WERI-Rb-1 (cell line): ENCODE measurements at regions not wholly inside any gene's neighbourhood (a gene's known extent, or its start where the extent isn't known, plus 50 kb on each side); places are given as distances from the start of the nearest gene placed in this dataset.

ENCODE experiments used
- DNase-seq: peaks from one replicate; pipeline ENCODE4 v3.0.0-alpha.2; 2020
- H3K27ac ChIP-seq: fragments of 250-450 bp; sonication (Bioruptor Pico); 2 replicates; pipeline ENCODE4 v1.5.1; 2020; ENCODE audit warnings: mild to moderate bottlenecking, moderate library complexity
- H3K27me3 ChIP-seq: fragments of 250-450 bp; sonication (Bioruptor Pico); 2 replicates; pipeline ENCODE4 v1.5.1; 2021; ENCODE audit warnings: mild to moderate bottlenecking, low read depth, moderate library complexity; ENCODE audit not compliant: insufficient read depth, severe bottlenecking
- H3K36me3 ChIP-seq: fragments of 250-450 bp; sonication (Bioruptor Pico); 2 replicates; pipeline ENCODE4 v1.5.1; 2020; ENCODE audit warnings: mild to moderate bottlenecking, moderate library complexity
- H3K4me3 ChIP-seq: 2 replicates; pipeline ENCODE4 v1.5.1; 2011; ENCODE audit warnings: low read depth, mild to moderate bottlenecking, control low read depth, low read length
- H3K9me3 ChIP-seq: fragments of 250-450 bp; sonication (Bioruptor Pico); 2 replicates; pipeline ENCODE4 v1.5.1; 2021; ENCODE audit warnings: mild to moderate bottlenecking, moderate library complexity; ENCODE audit not compliant: severe bottlenecking
- TF ChIP-seq, protein P1 (sequence below): IDR thresholded peaks from 2 replicates; pipeline ENCODE4 v1.5.1; 2011; ENCODE audit warnings: low read depth, mild to moderate bottlenecking, control low read depth, inconsistent platforms, low read length

DNA sequence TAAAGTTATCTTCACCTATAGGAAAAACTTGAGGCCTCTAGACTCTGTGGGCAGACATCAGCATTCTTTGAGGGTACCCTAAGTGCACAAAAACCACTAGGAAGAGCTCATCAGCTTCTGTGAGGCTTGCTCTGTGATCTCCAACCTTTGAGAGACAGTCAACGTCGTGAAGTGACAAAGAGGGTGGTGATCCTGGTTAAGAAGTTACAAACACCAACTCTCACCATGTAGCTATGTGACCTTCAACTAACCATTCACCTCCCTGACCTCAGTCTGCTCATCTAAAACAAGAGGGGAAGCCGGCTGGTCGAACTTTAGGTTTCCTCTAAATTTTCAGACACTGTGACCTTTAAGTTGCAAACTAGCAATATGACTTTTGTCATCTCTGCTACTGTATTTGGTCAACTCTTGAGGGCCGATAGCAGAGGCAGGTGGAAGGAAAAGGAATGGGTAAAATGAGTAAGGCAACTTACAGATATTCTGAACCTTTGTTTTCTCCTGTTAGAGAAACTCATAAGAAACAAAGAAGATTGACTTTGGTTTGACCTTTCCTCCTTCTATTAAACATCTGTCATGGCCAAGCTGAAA is 103.2 kb upstream of the PARP11 start:
- no peaks in the 10 kb centered on the region for H3K9me3 ChIP-seq
- H3K36me3 ChIP-seq: no peaks in the 10 kb centered on the region
- no peak overlapping the region for H3K27ac ChIP-seq
- peaks cover 18% of the 10 kb centered on the region for H3K27me3 ChIP-seq
- DNase-seq: no peak
- TF ChIP-seq, protein P1, sequence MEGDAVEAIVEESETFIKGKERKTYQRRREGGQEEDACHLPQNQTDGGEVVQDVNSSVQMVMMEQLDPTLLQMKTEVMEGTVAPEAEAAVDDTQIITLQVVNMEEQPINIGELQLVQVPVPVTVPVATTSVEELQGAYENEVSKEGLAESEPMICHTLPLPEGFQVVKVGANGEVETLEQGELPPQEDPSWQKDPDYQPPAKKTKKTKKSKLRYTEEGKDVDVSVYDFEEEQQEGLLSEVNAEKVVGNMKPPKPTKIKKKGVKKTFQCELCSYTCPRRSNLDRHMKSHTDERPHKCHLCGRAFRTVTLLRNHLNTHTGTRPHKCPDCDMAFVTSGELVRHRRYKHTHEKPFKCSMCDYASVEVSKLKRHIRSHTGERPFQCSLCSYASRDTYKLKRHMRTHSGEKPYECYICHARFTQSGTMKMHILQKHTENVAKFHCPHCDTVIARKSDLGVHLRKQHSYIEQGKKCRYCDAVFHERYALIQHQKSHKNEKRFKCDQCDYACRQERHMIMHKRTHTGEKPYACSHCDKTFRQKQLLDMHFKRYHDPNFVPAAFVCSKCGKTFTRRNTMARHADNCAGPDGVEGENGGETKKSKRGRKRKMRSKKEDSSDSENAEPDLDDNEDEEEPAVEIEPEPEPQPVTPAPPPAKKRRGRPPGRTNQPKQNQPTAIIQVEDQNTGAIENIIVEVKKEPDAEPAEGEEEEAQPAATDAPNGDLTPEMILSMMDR: no peak
- H3K4me3 ChIP-seq: no peak overlapping the region

DNA sequence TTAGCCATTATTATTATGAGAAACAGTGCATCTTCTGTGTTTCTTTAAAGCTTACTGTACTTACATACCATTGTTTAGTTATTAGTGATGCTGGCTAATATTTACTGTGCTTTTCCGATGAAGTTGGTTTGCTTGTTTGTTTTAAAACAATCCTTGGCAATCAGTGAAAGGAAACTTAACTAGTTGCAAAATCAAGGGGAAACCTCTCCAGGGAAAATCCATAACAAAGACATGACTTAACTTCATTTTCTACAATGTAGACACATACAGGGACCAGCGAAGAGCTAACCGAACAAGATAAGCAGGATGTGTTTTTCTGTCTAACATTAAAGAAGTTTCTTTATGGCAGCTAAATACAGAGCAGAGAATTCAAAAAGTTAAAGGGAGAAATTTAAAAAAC is 102.5 kb upstream of the PARP11 start:
- DNase-seq: no peak
- TF ChIP-seq, protein P1: no peak
- Histone ChIP-seq H3K27me3 (peaks cover 23% of the 10 kb centered on the region), H3K4me3 (no peak overlapping the region), H3K36me3 (no peaks in the 10 kb centered on the region), H3K27ac (no peak overlapping the region), H3K9me3 (peaks cover 3% of the 10 kb centered on the region)

DNA sequence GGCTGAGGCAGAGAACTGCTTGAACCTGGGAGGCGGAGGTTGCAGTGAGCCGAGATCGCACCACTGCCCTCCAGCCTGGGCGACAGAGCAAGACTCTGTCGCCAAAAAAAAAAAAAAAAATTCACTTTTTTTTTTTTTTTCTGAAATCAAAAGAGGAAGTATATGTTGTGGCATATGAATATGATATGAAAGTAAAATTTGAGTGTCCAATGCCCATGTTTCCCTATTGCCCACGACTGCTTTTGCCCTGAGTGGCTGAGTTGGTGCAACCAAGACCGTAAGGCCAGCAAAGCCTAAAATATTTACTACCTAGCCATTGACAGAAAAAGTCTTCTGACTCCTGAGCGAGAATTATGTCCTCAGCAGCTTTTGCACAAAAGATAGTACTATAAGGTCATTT is 101.7 kb upstream of the PARP11 start:
- Histone ChIP-seq H3K36me3 (no peaks in the 10 kb centered on the region), H3K27me3 (peaks cover 24% of the 10 kb centered on the region), H3K27ac (no peak overlapping the region), H3K9me3 (peaks cover 3% of the 10 kb centered on the region), H3K4me3 (no peak overlapping the region)
- DNase-seq: no peak
- TF ChIP-seq, protein P1: no peak

GRCh38 chr12:3973973-3974644 is 100.9 kb upstream of the PARP11 start:
- no peak for DNase-seq
- TF ChIP-seq, protein P1: no peak
- Histone ChIP-seq H3K36me3 (no peaks in the 10 kb centered on the region), H3K27me3 (peaks cover 24% of the 10 kb centered on the region), H3K9me3 (peaks cover 3% of the 10 kb centered on the region), H3K27ac (no peak overlapping the region), H3K4me3 (no peak overlapping the region)

- Histone ChIP-seq H3K4me3 (no peak overlapping the region), H3K36me3 (no peaks in the 10 kb centered on the region), H3K27ac (no peak overlapping the region), H3K9me3 (peaks cover 3% of the 10 kb centered on the region), H3K27me3 (peaks cover 27% of the 10 kb centered on the region)
- DNase-seq: no peak
- TF ChIP-seq, protein P1: no peak
These were observed 100.2 kb upstream of the PARP11 start for GRCh38 chr12:3973269-3973884.
